ENCODE measurements at regions not wholly inside any gene's neighbourhood (a gene's known extent, or its start where the extent isn't known, plus 50 kb on each side); places are given as distances from the start of the nearest gene placed in this dataset.

DNA sequence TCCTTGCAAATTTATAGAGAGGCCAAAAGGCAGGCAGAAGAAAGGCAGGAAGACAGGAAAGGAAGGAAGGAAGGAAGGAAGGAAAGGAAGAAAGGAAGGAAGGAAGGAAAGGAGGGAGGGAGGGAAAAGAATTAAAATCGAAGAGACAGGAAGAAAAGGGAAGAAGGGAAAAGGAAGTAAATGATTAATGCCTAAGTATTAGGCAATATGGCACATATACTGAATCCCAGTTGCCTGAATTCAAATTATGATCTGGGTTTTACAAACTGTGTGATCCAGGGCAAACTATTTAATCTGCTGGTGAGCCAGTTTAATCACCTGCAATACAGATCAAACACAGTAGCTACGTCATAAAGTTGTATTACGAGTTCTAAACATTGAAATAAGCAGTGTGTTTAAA lies 983.6 kb downstream of the FLRT2 start:
- DNase-seq (ENCODE audit: low read depth): no peak

- DNase-seq (ENCODE audit: low read depth): no peak
These were observed 983.1 kb downstream of the FLRT2 start for GRCh38 chr14:86513056-86513455.

- no peak for DNase-seq (ENCODE audit: low read depth)
These were observed 980.5 kb downstream of the FLRT2 start for GRCh38 chr14:86510491-86510890.

DNA sequence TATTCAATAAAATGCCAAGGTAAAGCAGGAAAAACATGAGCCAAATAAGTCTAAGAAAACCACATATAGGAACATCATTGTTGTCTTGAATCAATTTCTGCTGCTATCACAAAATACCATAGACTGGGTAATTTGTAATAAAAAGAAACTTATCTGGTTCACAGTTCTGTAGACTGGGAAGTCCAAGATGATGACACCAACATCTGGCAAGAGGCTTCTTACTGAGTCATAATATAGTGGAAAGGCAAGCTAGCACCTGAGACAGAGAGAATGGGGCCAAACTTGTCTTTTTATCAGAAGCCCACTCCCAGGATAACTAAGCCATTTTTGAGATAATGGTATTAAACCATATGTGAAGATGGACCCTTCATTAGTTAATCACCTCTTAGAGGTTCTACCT lies 975.9 kb downstream of the FLRT2 start:
- DNase-seq (ENCODE audit: low read depth): no peak

GRCh38 chr14:86501611-86502010 lies 971.7 kb downstream of the FLRT2 start:
- no peak for DNase-seq (ENCODE audit: low read depth)

DNA sequence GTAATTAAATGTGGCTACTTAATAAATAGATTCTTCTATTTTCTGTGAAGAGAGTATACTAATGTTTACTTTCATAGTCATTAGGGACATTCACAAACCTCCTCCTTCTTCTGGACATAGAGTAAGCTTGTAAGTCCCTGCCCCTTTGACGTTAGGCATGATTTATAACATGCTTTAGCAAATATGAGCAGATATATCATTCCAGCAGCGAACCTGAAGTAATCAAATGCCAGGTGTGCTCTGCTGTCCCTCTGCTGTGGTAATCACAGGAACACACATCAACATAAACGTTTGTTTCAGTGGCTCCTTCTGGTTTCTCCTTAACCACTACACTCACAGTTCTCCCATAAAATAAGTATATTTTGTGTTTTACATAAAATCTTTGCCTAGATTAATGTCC lies 961.8 kb downstream of the FLRT2 start:
- no peak for DNase-seq (ENCODE audit: low read depth)

GRCh38 chr14:86481104-86481503 lies 951.2 kb downstream of the FLRT2 start:
- no peak for DNase-seq (ENCODE audit: low read depth)

DNA sequence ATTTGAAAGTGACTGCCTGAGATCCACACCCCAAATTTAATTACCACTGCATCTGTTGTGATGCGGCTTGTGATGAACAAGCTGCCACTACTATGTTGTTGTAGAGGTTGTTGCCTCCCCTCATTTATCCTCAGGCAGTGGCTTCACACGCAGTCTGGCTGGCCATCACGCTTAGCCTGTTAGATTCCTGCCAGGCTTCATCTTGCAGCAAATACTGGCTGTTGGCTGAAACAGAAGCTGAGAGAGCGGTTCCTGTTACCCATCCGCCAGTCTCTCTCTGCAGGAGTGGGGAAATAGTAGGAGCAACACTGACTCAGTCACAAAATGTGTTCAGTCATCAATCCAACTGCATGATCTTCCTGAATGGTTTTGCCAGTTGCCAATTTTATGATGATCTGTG lies 934.4 kb downstream of the FLRT2 start:
- no peak for DNase-seq (ENCODE audit: low read depth)

DNA sequence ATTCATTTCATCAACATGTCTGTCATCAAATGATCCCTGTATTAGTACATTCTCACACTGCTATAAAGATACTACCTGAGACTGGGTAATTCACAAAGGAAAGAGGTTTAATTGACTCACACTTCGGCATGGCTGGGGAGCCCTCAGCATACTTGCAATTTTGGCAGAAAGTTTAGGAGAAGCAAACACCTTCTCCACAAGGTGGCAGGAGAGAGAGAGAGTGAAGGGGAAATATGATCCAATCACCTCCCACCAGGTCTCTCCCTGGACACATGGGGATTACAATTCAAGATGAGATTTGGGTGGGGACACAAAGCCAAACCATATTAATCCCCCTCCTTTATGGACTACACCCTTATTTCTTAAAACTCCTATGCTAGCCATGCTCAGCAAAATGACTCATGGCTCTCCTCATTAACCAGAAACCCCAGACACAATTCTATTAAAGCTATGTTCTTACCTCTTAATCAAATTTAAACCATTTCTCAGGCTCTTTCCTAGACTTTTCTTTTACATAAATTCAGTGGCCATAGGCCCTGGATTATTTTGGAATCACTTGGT lies 932.3 kb downstream of the FLRT2 start:
- DNase-seq (ENCODE audit: low read depth): no peak

DNA sequence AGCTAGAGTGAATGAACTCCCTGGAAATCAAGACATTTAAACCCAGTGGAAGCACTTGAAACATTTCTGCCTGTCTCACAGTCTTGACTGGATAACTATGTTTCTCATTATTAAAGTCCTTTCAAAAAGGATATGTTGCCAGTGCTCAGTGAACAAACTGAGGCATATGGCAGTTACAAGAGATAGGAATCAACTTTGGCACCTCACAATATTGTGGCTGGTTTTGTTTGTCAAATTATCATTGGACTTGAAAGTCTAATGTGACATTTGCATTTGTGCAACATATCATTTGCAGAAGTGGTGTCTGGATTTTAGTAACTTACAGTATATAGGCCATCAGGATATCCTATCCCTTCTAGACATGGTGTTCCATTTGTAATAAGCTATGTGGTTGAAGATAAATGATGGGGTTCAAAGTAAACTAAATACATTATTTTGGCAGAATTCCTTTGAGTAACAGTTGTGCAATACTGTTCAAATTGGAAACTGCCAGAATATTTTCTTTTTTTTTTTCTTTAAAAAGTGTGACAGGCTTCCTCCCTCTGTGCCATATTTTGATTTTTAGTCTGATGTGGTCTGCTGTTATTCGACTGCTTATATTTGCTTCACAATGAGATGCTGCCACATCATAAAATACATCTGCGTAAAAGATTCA lies 927.7 kb downstream of the FLRT2 start:
- DNase-seq (ENCODE audit: low read depth): no peak

- no peak for DNase-seq (ENCODE audit: low read depth)
These were observed 920.1 kb downstream of the FLRT2 start for GRCh38 chr14:86450085-86450484.

DNA sequence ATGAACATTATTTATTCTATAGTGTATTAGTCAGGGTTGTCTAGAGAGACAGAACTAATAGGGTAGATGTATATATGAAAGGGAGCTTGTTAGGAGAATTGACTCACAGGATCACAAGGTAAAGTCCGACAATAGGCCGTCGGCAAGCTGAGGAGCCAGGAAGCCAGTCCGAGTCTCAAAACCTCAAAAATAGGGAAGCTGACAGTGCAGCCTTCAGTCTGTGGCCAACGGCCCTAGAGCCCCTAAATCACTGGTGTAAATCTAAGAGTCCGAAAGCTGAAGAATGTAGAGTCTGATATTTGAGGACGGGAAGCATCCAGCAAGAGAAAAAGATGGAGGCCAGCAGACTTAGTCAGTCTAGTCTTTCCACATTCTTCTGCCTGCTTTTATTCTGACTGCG lies 912.2 kb downstream of the FLRT2 start:
- no peak for DNase-seq (ENCODE audit: low read depth)

- no peak for DNase-seq (ENCODE audit: low read depth)
These were observed 900.9 kb downstream of the FLRT2 start for GRCh38 chr14:86430853-86431252.

DNA sequence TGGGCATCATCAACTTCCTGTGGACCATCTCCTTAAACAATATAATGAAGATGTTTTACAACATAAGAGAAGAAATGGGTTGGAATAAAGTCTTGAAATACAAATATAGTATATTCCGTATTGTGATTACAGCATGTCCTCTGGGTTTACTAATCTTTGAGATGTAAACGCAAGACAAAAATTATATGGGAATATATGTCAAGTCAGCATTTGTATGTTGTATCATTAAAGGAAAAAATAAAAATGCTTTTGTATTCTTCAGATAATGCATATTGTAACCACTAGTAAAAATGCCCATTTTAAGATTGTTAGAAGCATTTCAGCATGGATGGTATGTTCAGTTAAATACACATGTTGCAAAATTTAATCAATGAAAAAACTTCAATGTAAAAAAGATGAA lies 893.3 kb downstream of the FLRT2 start:
- DNase-seq (ENCODE audit: low read depth): no peak

DNA sequence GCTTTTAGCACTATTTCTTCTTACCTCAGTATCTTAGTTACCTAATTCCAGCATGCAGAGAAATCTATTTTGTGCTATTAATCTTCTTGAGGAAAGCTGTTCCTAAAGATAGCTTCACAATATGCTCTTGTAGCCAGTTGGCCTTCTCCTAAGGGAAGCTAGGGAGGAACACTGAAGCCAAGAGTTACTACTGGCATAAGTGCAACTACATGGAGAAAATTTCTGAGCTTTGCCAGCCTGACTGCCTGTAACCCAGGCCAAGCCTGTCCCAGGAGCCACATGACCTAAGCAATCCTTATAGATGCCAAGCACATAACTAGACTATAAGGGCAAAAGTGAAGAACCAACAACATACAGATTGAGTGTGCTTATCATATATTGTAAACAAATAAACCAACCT lies 890.2 kb downstream of the FLRT2 start:
- no peak for DNase-seq (ENCODE audit: low read depth)

DNA sequence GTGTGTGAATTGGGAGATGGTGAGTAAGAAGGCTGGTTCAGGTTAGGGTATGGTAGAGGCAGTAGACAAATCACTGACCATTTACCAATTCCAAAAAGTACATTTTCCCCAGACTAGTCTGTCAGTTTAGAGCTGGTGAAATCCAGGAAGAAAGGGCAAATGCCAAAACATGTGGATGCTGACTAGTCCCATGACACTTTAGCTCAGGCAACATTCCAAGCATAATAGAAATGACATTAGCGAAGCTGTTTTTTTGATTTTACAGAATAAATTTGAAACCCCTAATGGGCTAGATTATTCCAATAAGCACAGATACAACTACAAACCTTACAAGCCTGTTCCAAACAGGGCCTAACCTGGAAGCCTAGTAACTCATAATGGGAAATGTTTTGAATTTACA lies 884.2 kb downstream of the FLRT2 start:
- no peak for DNase-seq (ENCODE audit: low read depth)

GRCh38 chr14:86404989-86405649 lies 875.2 kb downstream of the FLRT2 start:
- no peak for DNase-seq (ENCODE audit: low read depth)

GRCh38 chr14:86404425-86404824 lies 874.5 kb downstream of the FLRT2 start:
- DNase-seq (ENCODE audit: low read depth): no peak

- DNase-seq (ENCODE audit: low read depth): no peak
These were observed 872.6 kb downstream of the FLRT2 start for GRCh38 chr14:86402545-86402944.

DNA sequence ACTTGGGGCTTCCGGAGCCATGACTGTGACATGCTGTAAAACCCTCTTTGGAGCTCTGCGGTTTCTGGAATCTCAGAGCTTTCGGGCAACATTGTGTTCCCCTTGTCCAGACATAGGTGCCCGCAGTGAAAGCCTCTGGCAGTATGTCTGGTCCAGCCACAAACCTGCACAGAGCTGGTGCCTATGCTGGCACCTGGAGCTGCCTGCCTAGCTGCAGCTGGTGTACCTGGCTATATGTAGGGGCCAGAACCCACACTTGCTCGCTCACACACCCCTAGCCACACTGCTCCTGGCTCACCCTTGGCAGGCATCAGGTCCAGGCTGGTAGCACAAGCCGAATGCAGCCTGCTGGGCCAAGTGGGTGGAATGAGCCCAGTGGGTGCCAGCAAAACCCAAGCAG lies 861.1 kb downstream of the FLRT2 start:
- DNase-seq (ENCODE audit: low read depth): no peak

- no peak for DNase-seq (ENCODE audit: low read depth)
These were observed 858.3 kb downstream of the FLRT2 start for GRCh38 chr14:86388216-86388615.

- DNase-seq (ENCODE audit: low read depth): no peak
These were observed 843.9 kb downstream of the FLRT2 start for GRCh38 chr14:86373886-86374285.

DNA sequence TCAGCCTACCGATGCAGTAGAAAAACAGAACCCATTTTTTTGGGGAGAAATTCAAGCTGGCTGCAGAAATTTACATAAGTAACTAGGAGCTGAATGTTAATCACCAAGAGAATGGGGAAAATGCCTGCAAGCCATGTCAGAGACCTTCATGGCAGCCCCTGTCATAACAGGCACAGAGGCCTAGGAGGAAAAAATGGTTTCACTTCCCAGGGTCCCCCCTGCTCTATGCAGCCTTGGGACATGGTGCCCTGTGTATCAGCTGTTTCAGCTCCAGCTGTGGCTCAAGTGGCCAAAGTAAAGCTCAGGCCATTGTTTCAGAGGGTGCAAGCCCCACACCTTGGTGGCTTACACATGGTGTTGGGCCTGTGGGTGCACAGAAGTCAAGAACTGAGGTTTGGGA lies 842.5 kb downstream of the FLRT2 start:
- no peak for DNase-seq (ENCODE audit: low read depth)

DNA sequence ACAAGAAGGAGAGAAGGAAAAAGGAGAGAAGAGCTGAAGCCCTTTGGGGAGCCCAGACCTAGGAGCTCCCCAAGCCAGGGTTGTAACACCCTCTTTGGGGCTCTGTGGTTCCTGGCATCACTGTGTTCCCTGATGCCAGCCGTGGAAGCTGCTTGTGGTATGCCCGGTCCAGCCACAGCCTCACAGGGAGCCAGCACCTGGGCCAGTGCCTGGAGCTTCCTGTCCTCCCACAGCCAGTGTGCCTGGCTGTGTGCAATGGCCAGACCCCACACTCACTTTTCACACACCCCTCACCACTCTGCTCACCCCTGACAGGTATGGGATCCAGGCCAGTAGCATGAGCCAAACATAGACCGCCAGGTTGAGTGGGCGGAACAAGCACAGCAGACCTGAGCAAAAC lies 834.7 kb downstream of the FLRT2 start:
- no peak for DNase-seq (ENCODE audit: low read depth)

Measured in T-helper 22 cell (primary cell).